Neural cell (in vitro differentiated cells): ENCODE measurements at regions not wholly inside any gene's neighbourhood (a gene's known extent, or its start where the extent isn't known, plus 50 kb on each side); places are given as distances from the start of the nearest gene placed in this dataset.

Source experiments
- H2AFZ ChIP-seq: fragments of 200-600, 300-800 bp; sonication (generic), shearing (Covaris generic); 2 replicates; pipeline ENCODE4 v1.6.0; 2014; ENCODE audit warnings: low read depth, mild to moderate bottlenecking, antibody characterized with exemption, low read length, moderate library complexity
- H3F3A ChIP-seq: fragments of 200-600 bp; shearing (Covaris generic); 2 replicates; pipeline ENCODE4 v1.6.1; 2016; ENCODE audit warnings: mild to moderate bottlenecking, moderate library complexity, mixed read lengths, antibody characterized with exemption, low read length; ENCODE audit not compliant: insufficient read depth, poor library complexity, severe bottlenecking
- H3K27ac ChIP-seq: fragments of 200-600, 300-800 bp; sonication (generic), shearing (Covaris generic); 2 replicates; pipeline ENCODE4 v1.5.1; 2014; ENCODE audit warnings: mild to moderate bottlenecking, low read length, moderate library complexity
- H3K27me3 ChIP-seq: fragments of 300-800, 200-600 bp; sonication (generic), shearing (Covaris generic); 2 replicates; pipeline ENCODE4 v1.6.0; 2014; ENCODE audit warnings: mild to moderate bottlenecking, low read depth, low read length, moderate library complexity; ENCODE audit not compliant: insufficient read depth
- H3K36me3 ChIP-seq: fragments of 300-800, 200-600 bp; sonication (generic), shearing (Covaris generic); 2 replicates; pipeline ENCODE4 v1.5.1; 2014; ENCODE audit warnings: mild to moderate bottlenecking, antibody characterized with exemption, low read length, moderate library complexity; ENCODE audit not compliant: insufficient read depth
- H3K4me2 ChIP-seq: fragments of 300-800, 200-600 bp; sonication (generic), shearing (Covaris generic); 2 replicates; pipeline ENCODE4 v1.6.0; 2014; ENCODE audit warnings: mild to moderate bottlenecking, low read length
- H3K4me3 ChIP-seq: fragments of 300-800, 200-600 bp; sonication (generic), shearing (Covaris generic); 2 replicates; pipeline ENCODE4 v1.5.1; 2014; ENCODE audit warnings: mild to moderate bottlenecking, low read length, moderate library complexity
- H3K79me2 ChIP-seq: fragments of 200-600 bp; shearing (Covaris generic); replicated peaks from 2 replicates; pipeline ENCODE4 v1.6.0; 2014; ENCODE audit warnings: mild to moderate bottlenecking, low read length, moderate library complexity; ENCODE audit not compliant: insufficient read depth
- H3K9ac ChIP-seq: fragments of 300-800, 200-600 bp; sonication (generic), shearing (Covaris generic); 2 replicates; pipeline ENCODE4 v1.6.1; 2016; ENCODE audit warnings: mild to moderate bottlenecking, low read length, mixed read lengths
- H3K9me2 ChIP-seq: fragments of 200-600 bp; shearing (Covaris generic); 2 replicates; pipeline ENCODE4 v1.6.1; 2016; ENCODE audit warnings: mild to moderate bottlenecking, low read length, mixed read lengths; ENCODE audit not compliant: insufficient read depth
- H3K9me3 ChIP-seq: fragments of 200-600, 300-800 bp; sonication (generic), shearing (Covaris generic); 2 replicates; pipeline ENCODE4 v1.6.1; 2016; ENCODE audit warnings: mild to moderate bottlenecking, mixed run types, low read length, moderate library complexity, mixed read lengths
- H4K20me1 ChIP-seq: fragments of 200-600 bp; shearing (Covaris generic); 2 replicates; pipeline ENCODE4 v1.6.1; 2016; ENCODE audit warnings: mild to moderate bottlenecking, mixed run types; ENCODE audit not compliant: insufficient read depth
- EP300 ChIP-seq: fragments of 450-650 bp; conservative IDR thresholded peaks from 2 replicates; pipeline ENCODE4 v1.6.1; 2014; ENCODE audit warnings: antibody characterized with exemption, mild to moderate bottlenecking, moderate library complexity; ENCODE audit not compliant: poor library complexity, severe bottlenecking
- EZH2 ChIP-seq: fragments of 200-600, 300-800 bp; shearing (Covaris generic), sonication (generic); IDR thresholded peaks from 2 replicates; pipeline ENCODE4 v1.6.1; 2014; ENCODE audit warnings: antibody characterized with exemption, low read length, borderline replicate concordance, mild to moderate bottlenecking; ENCODE audit not compliant: insufficient read depth, poor library complexity, severe bottlenecking
- MXI1 ChIP-seq: fragments of 450-650 bp; conservative IDR thresholded peaks from 2 replicates; pipeline ENCODE4 v1.6.1; 2014; ENCODE audit warnings: antibody characterized with exemption, mild to moderate bottlenecking; ENCODE audit not compliant: poor library complexity, severe bottlenecking
- POLR2AphosphoS5 ChIP-seq: IDR thresholded peaks from 2 replicates; pipeline ENCODE4 v1.6.1; 2012
- RAD21 ChIP-seq: fragments of 450-650 bp; conservative IDR thresholded peaks from 2 replicates; pipeline ENCODE4 v1.6.1; 2014; ENCODE audit warnings: antibody characterized with exemption, mild to moderate bottlenecking, moderate library complexity
- REST ChIP-seq: IDR thresholded peaks from 2 replicates; pipeline ENCODE4 v1.6.1; 2012; ENCODE audit warnings: borderline replicate concordance
- SMC3 ChIP-seq: fragments of 450-650 bp; conservative IDR thresholded peaks from 2 replicates; pipeline ENCODE4 v1.6.1; 2014; ENCODE audit warnings: antibody characterized with exemption, mild to moderate bottlenecking, moderate library complexity; ENCODE audit not compliant: poor library complexity
- TAF1 ChIP-seq: IDR thresholded peaks from 2 replicates; pipeline ENCODE4 v1.6.1; 2012; ENCODE audit warnings: low read depth
- TF ChIP-seq, protein P1 (sequence below): fragments of 450-650 bp; IDR thresholded peaks from 2 replicates; pipeline ENCODE4 v1.5.1; 2014; ENCODE audit warnings: antibody characterized with exemption, mild to moderate bottlenecking, moderate library complexity; ENCODE audit not compliant: poor library complexity, severe bottlenecking

DNA sequence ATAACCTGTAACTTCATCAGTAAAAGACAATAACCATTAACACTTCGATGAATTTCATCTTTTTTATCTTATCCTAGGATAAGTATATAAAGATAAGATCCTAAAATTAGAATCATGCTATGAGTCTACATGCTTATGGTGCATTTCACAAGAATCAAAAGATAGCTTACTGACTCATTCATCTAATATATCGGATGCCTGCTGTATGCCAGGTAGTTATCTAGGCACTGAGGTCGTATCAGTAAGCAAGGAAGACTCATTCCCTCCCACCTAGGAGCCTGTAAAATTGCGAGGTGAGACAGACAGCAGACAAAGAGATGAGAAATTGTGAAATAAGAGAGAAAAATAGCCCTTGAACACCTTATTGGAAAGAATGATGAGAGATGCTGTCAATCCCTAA is 240.6 kb upstream of the ADAMTSL1 start:
- no peaks in the 10 kb centered on the region for H3K9me3 ChIP-seq
- no peaks in the 10 kb centered on the region for H3K36me3 ChIP-seq
- no peaks in the 10 kb centered on the region for H3K27me3 ChIP-seq
- H3K27ac ChIP-seq, result no peak overlapping the region
- no peaks in the 10 kb centered on the region for H3F3A ChIP-seq
- no peak overlapping the region for H2AFZ ChIP-seq
- no peak for TF ChIP-seq EP300
- TF ChIP-seq RAD21, result no peak
- no peak for TF ChIP-seq POLR2AphosphoS5
- TF ChIP-seq SMC3, result no peak
- TF ChIP-seq MXI1, result no peak
- TF ChIP-seq TAF1, result no peak
- TF ChIP-seq REST, result no peak
- no peak for TF ChIP-seq EZH2
- TF ChIP-seq, protein P1, sequence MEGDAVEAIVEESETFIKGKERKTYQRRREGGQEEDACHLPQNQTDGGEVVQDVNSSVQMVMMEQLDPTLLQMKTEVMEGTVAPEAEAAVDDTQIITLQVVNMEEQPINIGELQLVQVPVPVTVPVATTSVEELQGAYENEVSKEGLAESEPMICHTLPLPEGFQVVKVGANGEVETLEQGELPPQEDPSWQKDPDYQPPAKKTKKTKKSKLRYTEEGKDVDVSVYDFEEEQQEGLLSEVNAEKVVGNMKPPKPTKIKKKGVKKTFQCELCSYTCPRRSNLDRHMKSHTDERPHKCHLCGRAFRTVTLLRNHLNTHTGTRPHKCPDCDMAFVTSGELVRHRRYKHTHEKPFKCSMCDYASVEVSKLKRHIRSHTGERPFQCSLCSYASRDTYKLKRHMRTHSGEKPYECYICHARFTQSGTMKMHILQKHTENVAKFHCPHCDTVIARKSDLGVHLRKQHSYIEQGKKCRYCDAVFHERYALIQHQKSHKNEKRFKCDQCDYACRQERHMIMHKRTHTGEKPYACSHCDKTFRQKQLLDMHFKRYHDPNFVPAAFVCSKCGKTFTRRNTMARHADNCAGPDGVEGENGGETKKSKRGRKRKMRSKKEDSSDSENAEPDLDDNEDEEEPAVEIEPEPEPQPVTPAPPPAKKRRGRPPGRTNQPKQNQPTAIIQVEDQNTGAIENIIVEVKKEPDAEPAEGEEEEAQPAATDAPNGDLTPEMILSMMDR, result no peak
- no peak overlapping the region for H3K4me2 ChIP-seq
- no peaks in the 10 kb centered on the region for H3K79me2 ChIP-seq
- no peaks in the 10 kb centered on the region for H4K20me1 ChIP-seq
- no peak overlapping the region for H3K9ac ChIP-seq
- H3K9me2 ChIP-seq, result no peaks in the 10 kb centered on the region
- no peak overlapping the region for H3K4me3 ChIP-seq

DNA sequence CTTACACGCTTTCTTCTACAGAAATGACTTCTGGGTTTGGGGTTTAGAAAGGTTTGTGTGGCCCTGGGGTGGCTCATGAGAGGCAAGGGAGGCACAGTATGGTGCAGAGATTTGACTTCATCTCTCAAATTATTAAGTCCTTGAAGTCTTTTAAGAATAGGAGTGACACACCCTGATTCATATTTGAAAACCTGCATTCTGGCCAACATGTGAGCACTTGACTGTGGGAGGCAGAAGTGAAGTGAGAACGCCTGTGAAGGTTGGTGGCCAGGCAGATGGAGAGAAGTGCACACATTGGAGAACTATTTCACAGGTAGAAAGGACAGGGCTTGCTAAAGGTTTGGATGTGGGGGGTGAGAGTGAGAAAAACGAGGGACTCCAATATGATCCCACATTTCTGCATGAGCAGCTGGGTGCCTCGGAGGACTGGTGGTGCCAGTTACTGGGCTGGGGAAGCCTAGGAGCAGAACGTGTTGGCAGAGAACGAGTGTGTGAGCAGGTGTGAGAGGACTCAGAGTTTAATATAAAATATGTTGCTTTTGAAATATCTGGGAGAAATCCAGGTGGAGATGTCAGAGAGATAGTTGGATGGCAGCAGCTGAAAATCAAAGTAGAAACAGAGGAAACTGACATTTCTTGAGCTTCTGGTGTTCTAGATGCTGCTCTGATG is 240.0 kb upstream of the ADAMTSL1 start:
- no peak overlapping the region for H2AFZ ChIP-seq
- TF ChIP-seq EP300 (no peak), TAF1 (no peak), MXI1 (no peak), EZH2 (no peak), SMC3 (no peak), POLR2AphosphoS5 (no peak)

More for the DNA sequence above, 240.0 kb upstream of the ADAMTSL1 start:
- no peaks in the 10 kb centered on the region for H3K79me2 ChIP-seq
- H3K27ac ChIP-seq, result no peak overlapping the region
- H3K9me3 ChIP-seq, result no peaks in the 10 kb centered on the region
- no peaks in the 10 kb centered on the region for H3K27me3 ChIP-seq
- H3K9ac ChIP-seq, result no peak overlapping the region
- H3K4me2 ChIP-seq, result no peak overlapping the region
- no peaks in the 10 kb centered on the region for H3K9me2 ChIP-seq
- H4K20me1 ChIP-seq, result no peaks in the 10 kb centered on the region
- no peak overlapping the region for H3K4me3 ChIP-seq
- no peaks in the 10 kb centered on the region for H3F3A ChIP-seq
- H3K36me3 ChIP-seq, result no peaks in the 10 kb centered on the region
